KMS-11 (cell line): ENCODE measurements at regions not wholly inside any gene's neighbourhood (a gene's known extent, or its start where the extent isn't known, plus 50 kb on each side); places are given as distances from the start of the nearest gene placed in this dataset.
"Not testable (repeated sequence)": the region's sequence is repeated elsewhere in the genome, so short reads cannot be mapped to it uniquely, and the experiment has no call there.

Experiments used
- H2AFZ ChIP-seq: fragments of 200-600 bp; sonication (generic); 2 replicates; pipeline ENCODE4 v1.6.1; 2016; ENCODE audit warnings: antibody characterized with exemption, mixed run types, low read depth
- H3K27ac ChIP-seq: fragments of 200-600 bp; sonication (generic); 2 replicates; pipeline ENCODE4 v1.6.1; 2016; ENCODE audit warnings: mild to moderate bottlenecking, mixed run types
- H3K27me3 ChIP-seq: fragments of 200-600 bp; sonication (generic); 2 replicates; pipeline ENCODE4 v1.6.1; 2017; ENCODE audit warnings: mild to moderate bottlenecking, low read depth, mixed run types, moderate library complexity; ENCODE audit not compliant: insufficient read depth
- H3K36me3 ChIP-seq: fragments of 200-600 bp; sonication (generic); 2 replicates; pipeline ENCODE4 v1.6.1; 2017; ENCODE audit warnings: mild to moderate bottlenecking, mixed run types; ENCODE audit not compliant: insufficient read depth
- H3K4me1 ChIP-seq: fragments of 200-600 bp; sonication (generic); 2 replicates; pipeline ENCODE4 v1.6.1; 2016; ENCODE audit warnings: mild to moderate bottlenecking, low read depth, mixed run types; ENCODE audit not compliant: poor library complexity, severe bottlenecking
- H3K4me2 ChIP-seq: fragments of 200-600 bp; sonication (generic); 2 replicates; pipeline ENCODE4 v1.7.0; 2016; ENCODE audit warnings: mild to moderate bottlenecking, mixed run types
- H3K4me3 ChIP-seq: fragments of 200-600 bp; sonication (generic); IDR thresholded peaks from 2 replicates; pipeline ENCODE4 v1.6.1; 2017; ENCODE audit warnings: low read depth, low read length, mixed read lengths; ENCODE audit not compliant: insufficient read depth
- H3K79me2 ChIP-seq: fragments of 200-600 bp; sonication (generic); 2 replicates; pipeline ENCODE4 v1.6.1; 2016; ENCODE audit warnings: low read depth, mixed run types; ENCODE audit not compliant: insufficient read depth
- H3K9ac ChIP-seq: fragments of 200-600 bp; sonication (generic); 2 replicates; pipeline ENCODE4 v1.6.1; 2016; ENCODE audit warnings: mild to moderate bottlenecking, mixed run types
- H4K20me1 ChIP-seq: fragments of 200-600 bp; sonication (generic); 2 replicates; pipeline ENCODE4 v1.6.1; 2016; ENCODE audit warnings: mild to moderate bottlenecking, mixed run types; ENCODE audit not compliant: insufficient read depth
- TF ChIP-seq, protein P1 (sequence below): fragments of 200-600 bp; sonication (generic); conservative IDR thresholded peaks from 2 replicates; pipeline ENCODE4 v1.6.1; 2017; ENCODE audit warnings: low read depth, mild to moderate bottlenecking, antibody characterized with exemption, low read length, moderate library complexity, mixed read lengths

GRCh38 chr5:39618391-39618790 is 193.6 kb upstream of the DAB2 start:
- Histone ChIP-seq H3K4me2 (no peak overlapping the region), H4K20me1 (no peaks in the 10 kb centered on the region), H3K27ac (no peak overlapping the region), H3K4me1 (no peaks in the 10 kb centered on the region), H2AFZ (no peak overlapping the region), H3K4me3 (no peak overlapping the region), H3K9ac (no peak overlapping the region), H3K79me2 (no peaks in the 10 kb centered on the region), H3K36me3 (no peaks in the 10 kb centered on the region), H3K27me3 (no peaks in the 10 kb centered on the region)
- TF ChIP-seq, protein P1, sequence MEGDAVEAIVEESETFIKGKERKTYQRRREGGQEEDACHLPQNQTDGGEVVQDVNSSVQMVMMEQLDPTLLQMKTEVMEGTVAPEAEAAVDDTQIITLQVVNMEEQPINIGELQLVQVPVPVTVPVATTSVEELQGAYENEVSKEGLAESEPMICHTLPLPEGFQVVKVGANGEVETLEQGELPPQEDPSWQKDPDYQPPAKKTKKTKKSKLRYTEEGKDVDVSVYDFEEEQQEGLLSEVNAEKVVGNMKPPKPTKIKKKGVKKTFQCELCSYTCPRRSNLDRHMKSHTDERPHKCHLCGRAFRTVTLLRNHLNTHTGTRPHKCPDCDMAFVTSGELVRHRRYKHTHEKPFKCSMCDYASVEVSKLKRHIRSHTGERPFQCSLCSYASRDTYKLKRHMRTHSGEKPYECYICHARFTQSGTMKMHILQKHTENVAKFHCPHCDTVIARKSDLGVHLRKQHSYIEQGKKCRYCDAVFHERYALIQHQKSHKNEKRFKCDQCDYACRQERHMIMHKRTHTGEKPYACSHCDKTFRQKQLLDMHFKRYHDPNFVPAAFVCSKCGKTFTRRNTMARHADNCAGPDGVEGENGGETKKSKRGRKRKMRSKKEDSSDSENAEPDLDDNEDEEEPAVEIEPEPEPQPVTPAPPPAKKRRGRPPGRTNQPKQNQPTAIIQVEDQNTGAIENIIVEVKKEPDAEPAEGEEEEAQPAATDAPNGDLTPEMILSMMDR: no peak

DNA sequence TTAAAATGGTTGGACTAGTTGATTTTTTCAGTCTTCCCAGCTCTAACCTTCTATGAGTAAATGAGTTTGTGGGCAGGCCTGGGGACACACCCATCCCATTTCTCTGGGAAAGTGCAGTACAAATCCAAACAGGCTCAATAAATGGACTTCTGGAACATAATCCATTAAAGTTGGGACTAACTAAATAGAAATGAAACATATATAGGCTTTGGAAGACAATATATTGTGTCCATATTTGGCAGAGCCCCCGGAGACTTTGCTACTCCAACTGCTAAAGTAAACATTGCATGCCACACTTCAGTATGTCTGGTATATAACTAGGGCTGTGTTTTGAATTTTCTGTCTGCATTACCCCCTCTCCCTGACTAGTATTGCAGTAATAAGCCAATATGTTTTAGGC is 191.4 kb upstream of the DAB2 start:
- H3K4me2 ChIP-seq: no peak overlapping the region

GRCh38 chr5:39611076-39611475 is 186.3 kb upstream of the DAB2 start:
- H3K79me2 ChIP-seq, H3K4me1 ChIP-seq, H3K9ac ChIP-seq, H3K27ac ChIP-seq, H3K27me3 ChIP-seq, H2AFZ ChIP-seq, H3K4me2 ChIP-seq, H3K36me3 ChIP-seq, H3K4me3 ChIP-seq, H4K20me1 ChIP-seq: not testable (repeated sequence)

More for the DNA sequence above, 191.4 kb upstream of the DAB2 start:
- Histone ChIP-seq H3K9ac (no peak overlapping the region), H3K4me1 (peaks cover 4% of the 10 kb centered on the region), H3K36me3 (no peaks in the 10 kb centered on the region), H3K27ac (no peak overlapping the region), H2AFZ (no peak overlapping the region), H4K20me1 (no peaks in the 10 kb centered on the region), H3K27me3 (no peaks in the 10 kb centered on the region), H3K4me3 (no peak overlapping the region), H3K79me2 (no peaks in the 10 kb centered on the region)
- TF ChIP-seq, protein P1: no peak

DNA sequence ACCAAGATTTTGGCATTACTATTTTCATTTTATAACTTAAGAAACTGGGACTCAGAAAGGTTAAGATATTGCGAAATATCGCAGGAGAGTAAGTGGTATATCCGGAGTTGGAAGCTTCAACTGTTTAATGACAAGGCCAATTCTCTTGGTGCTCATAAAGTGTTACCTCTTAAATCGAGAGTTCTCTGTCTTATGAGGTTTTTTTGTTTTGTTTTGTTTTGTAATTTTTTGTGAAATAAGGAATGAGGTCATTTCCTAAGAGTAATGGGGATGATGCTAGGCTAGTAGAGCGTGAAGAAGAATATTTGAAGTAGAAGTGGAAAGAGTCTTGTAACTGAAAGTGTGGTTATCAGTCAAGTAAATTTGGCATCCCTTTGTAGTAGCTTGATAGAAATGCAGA is 183.2 kb upstream of the DAB2 start:
- TF ChIP-seq, protein P1: no peak
- Histone ChIP-seq H3K4me2 (no peak overlapping the region), H3K9ac (no peak overlapping the region), H4K20me1 (no peaks in the 10 kb centered on the region), H3K27me3 (no peaks in the 10 kb centered on the region), H3K27ac (no peak overlapping the region), H3K79me2 (no peaks in the 10 kb centered on the region), H3K4me1 (peaks cover 4% of the 10 kb centered on the region), H2AFZ (no peak overlapping the region), H3K36me3 (no peaks in the 10 kb centered on the region), H3K4me3 (no peak overlapping the region)

GRCh38 chr5:39606591-39606990 is 181.8 kb upstream of the DAB2 start:
- no peaks in the 10 kb centered on the region for H4K20me1 ChIP-seq
- H3K36me3 ChIP-seq: no peaks in the 10 kb centered on the region
- H3K4me3 ChIP-seq: no peak overlapping the region
- H3K27ac ChIP-seq: no peak overlapping the region
- H3K79me2 ChIP-seq: no peaks in the 10 kb centered on the region
- no peak overlapping the region for H3K9ac ChIP-seq
- H3K4me1 ChIP-seq: no peaks in the 10 kb centered on the region
- H3K4me2 ChIP-seq: no peak overlapping the region
- H2AFZ ChIP-seq: no peak overlapping the region
- TF ChIP-seq, protein P1: no peak
- no peaks in the 10 kb centered on the region for H3K27me3 ChIP-seq
